Ovary (tissue), 7 donors: ENCODE measurements at regions not wholly inside any gene's neighbourhood (a gene's known extent, or its start where the extent isn't known, plus 50 kb on each side); places are given as distances from the start of the nearest gene placed in this dataset.

Experiments used
- DNase-seq, 5 donors: peaks; one replicate each; pipeline ENCODE4 v3.0.0-alpha.2; 2019 to 2020
- H3K27ac ChIP-seq, 2 donors: fragments of 200-600 bp; one replicate each; pipeline versions ENCODE4 v1.5.1 to v1.8.0; 2019 to 2022
- H3K27me3 ChIP-seq: fragments of 200-600 bp; one replicate; pipeline ENCODE4 v1.8.0; 2022
- H3K36me3 ChIP-seq: fragments of 200-600 bp; sonication (generic); one replicate; pipeline ENCODE4 v1.5.1; 2019
- H3K4me1 ChIP-seq: one replicate; pipeline ENCODE4 v1.8.1; 2013; ENCODE audit warnings: mild to moderate bottlenecking, moderate library complexity; ENCODE audit not compliant: insufficient read depth
- H3K4me3 ChIP-seq: fragments of 200-600 bp; sonication (generic); one replicate; pipeline ENCODE4 v1.5.1; 2017
- H3K9me3 ChIP-seq, 2 donors: fragments of 200-600 bp in 1 of 2; sonication (generic) in 1 of 2; one replicate each; pipeline versions ENCODE4 v1.5.1 to v1.8.1; 2013 to 2019; ENCODE audit warnings: mild to moderate bottlenecking in 1 of 2, moderate library complexity in 1 of 2
- CTCF ChIP-seq, 3 donors: fragments of 450-650 bp in 2 of 3; fragments of 200-600 bp in 1 of 3; IDR thresholded peaks; one replicate each; pipeline versions ENCODE4 v1.5.1 to v1.8.0; 2016 to 2022; ENCODE audit warnings: antibody characterized with exemption in 3 of 3, mild to moderate bottlenecking in 1 of 3
- EP300 ChIP-seq: sonication (generic); formaldehyde crosslinking; IDR thresholded peaks from one replicate; pipeline ENCODE4 v1.6.1; 2017; ENCODE audit warnings: antibody characterized with exemption
- POLR2A ChIP-seq: fragments of 450-650 bp; IDR thresholded peaks from one replicate; pipeline ENCODE4 v1.6.1; 2017; ENCODE audit warnings: antibody characterized with exemption, mild to moderate bottlenecking, moderate library complexity
- WGBS, 3 donors: extraction: QIAGEN DNeasy Blood & Tissue Kit in 1 of 3; methylation state at CpG; one replicate each; pipeline versions ENCODE4 v1.1.5 to v1.1.7; 2013 to 2017; 5-methylcytosine and 5-hydroxymethylcytosine counted together
- intact Hi-C, 4 donors: fragments of 100-400 bp; cut with DNase I; formaldehyde crosslinking; loops; one replicate each; pipeline versions ENCODE4 v1.11.0 to v1.15.1; 2022 to 2023
- donor health status: DM: no; HTN: no; CAD: no; lungs with moderate emphysema.
- donor health status: DM: no; HTN: no; CAD: no.
- donor health status: Bipolar disorder and iron deficiency.
- donor health status: DM: no; HTN: no; CAD: no.
- donor health status: DM: yes; HTN: yes; CAD: no.

GRCh38 chr3:90056281-90057032 lies 949.0 kb downstream of the EPHA3 start:
- WGBS, 3 donors = 28 to 38% (median 28%) methylated on average over 2 of the region's 2 CpGs
- H3K4me1 ChIP-seq = no peaks in the 10 kb centered on the region
- no peak overlapping the region for H3K4me3 ChIP-seq
- no peaks in the 10 kb centered on the region for H3K27me3 ChIP-seq
- DNase-seq = no peak
- no peaks in the 10 kb centered on the region for H3K36me3 ChIP-seq
- H3K9me3 ChIP-seq = no peaks in the 10 kb centered on the region
- TF ChIP-seq CTCF (IDR thresholded peaks at IDR 0.05) (no peak), EP300 (no peak), POLR2A (no peak)
- no peak overlapping the region for H3K27ac ChIP-seq
- intact Hi-C loops = no loop called here

GRCh38 chr3:90062016-90062415 lies 954.6 kb downstream of the EPHA3 start:
- no peak for DNase-seq
- Histone ChIP-seq H3K36me3 (no peaks in the 10 kb centered on the region), H3K9me3 (no peaks in the 10 kb centered on the region), H3K4me3 (no peak overlapping the region), H3K4me1 (peaks cover 2% of the 10 kb centered on the region), H3K27ac (no peak overlapping the region), H3K27me3 (no peaks in the 10 kb centered on the region)
- TF ChIP-seq CTCF (IDR thresholded peaks at IDR 0.05) (no peak), EP300 (no peak), POLR2A (no peak)
- intact Hi-C loops = no loop called here

- Histone ChIP-seq H3K4me1 (peaks cover 2% of the 10 kb centered on the region), H3K9me3 (no peaks in the 10 kb centered on the region), H3K27me3 (no peaks in the 10 kb centered on the region), H3K4me3 (no peak overlapping the region), H3K27ac (no peak overlapping the region), H3K36me3 (no peaks in the 10 kb centered on the region)
- no peak for DNase-seq
- WGBS, 3 donors = 83 to 91% (median 90%) methylated on average over 2 of the region's 2 CpGs
- TF ChIP-seq CTCF (IDR thresholded peaks at IDR 0.05) (no peak), EP300 (no peak), POLR2A (no peak)
- intact Hi-C loops = no loop called here
Measured at GRCh38 chr3:90062631-90063200, 955.3 kb downstream of the EPHA3 start.

- TF ChIP-seq CTCF (IDR thresholded peaks at IDR 0.05) = no peak
- TF ChIP-seq POLR2A = no peak
- TF ChIP-seq EP300 = no peak
- Histone ChIP-seq H3K4me3 (no peak overlapping the region), H3K27me3 (no peaks in the 10 kb centered on the region), H3K4me1 (no peaks in the 10 kb centered on the region), H3K9me3 (no peaks in the 10 kb centered on the region), H3K36me3 (no peaks in the 10 kb centered on the region), H3K27ac (no peak overlapping the region)
- WGBS, 3 donors = 83 to 88% (median 84%) methylated on average over 3 of the region's 3 CpGs
- no peak for DNase-seq
- intact Hi-C loops = no loop called here
Measured at GRCh38 chr3:90068783-90069182, 961.4 kb downstream of the EPHA3 start.
